CD4-positive, alpha-beta T cell (primary cell): ENCODE measurements at regions not wholly inside any gene's neighbourhood (a gene's known extent, or its start where the extent isn't known, plus 50 kb on each side); places are given as distances from the start of the nearest gene placed in this dataset.

Experiments
- ATAC-seq: fragments of 200-7000 bp; cut with Tn5 transposase; one replicate; pipeline ENCODE4 v1.10.0; 2022; ENCODE audit warnings: mild to moderate bottlenecking; ENCODE audit not compliant: poor library complexity
- CTCF ChIA-PET: fragments of 350-600 bp; sonication (Branson Sonifier 250); formaldehyde crosslinking; loops from one replicate; lab custom pipeline; 2021; ENCODE audit warnings: antibody characterized with exemption, inconsistent platforms; lab: Charles Lee
- POLR2A ChIA-PET: fragments of 350-600 bp; sonication (Branson Sonifier 250); formaldehyde crosslinking; loops from one replicate; lab custom pipeline; 2021; ENCODE audit warnings: antibody characterized with exemption, inconsistent platforms; lab: Charles Lee
- DNase-seq, 14 experiments: peaks; one replicate each; pipeline ENCODE4 v3.0.0-alpha.2; 2013 to 2020; ENCODE audit warnings: mixed read lengths in 2 of 14
- H3K27ac ChIP-seq, 2 donors: one replicate each; pipeline versions ENCODE4 v1.5.1 to v1.7.0; 2013; ENCODE audit warnings: low read length in 2 of 2, low read depth in 1 of 2, mild to moderate bottlenecking in 1 of 2
- H3K27me3 ChIP-seq, 2 experiments: 1 replicate in 1 of 2; 2 replicates in 1 of 2; pipeline versions ENCODE4 v1.6.1 to v1.7.0; 2013; ENCODE audit warnings: low read length in 2 of 2, control low read depth in 1 of 2, mild to moderate bottlenecking in 1 of 2, moderate library complexity in 1 of 2; ENCODE audit not compliant: insufficient read depth in 2 of 2, control insufficient read depth in 1 of 2
- H3K36me3 ChIP-seq: one replicate; pipeline ENCODE4 v1.6.1; 2013; ENCODE audit warnings: low read length, control low read depth; ENCODE audit not compliant: insufficient read depth
- H3K4me1 ChIP-seq: one replicate; pipeline ENCODE4 v1.6.1; 2013; ENCODE audit warnings: low read length, control low read depth; ENCODE audit not compliant: insufficient read depth
- H3K4me3 ChIP-seq: one replicate; pipeline ENCODE4 v1.5.1; 2013; ENCODE audit warnings: mild to moderate bottlenecking, low read length, moderate library complexity
- H3K9me3 ChIP-seq, 2 experiments: 1 replicate in 1 of 2; 2 replicates in 1 of 2; pipeline versions ENCODE4 v1.6.1 to v1.7.0; 2013; ENCODE audit warnings: low read length in 2 of 2, mild to moderate bottlenecking in 2 of 2, control low read depth in 1 of 2, moderate library complexity in 1 of 2; ENCODE audit not compliant: control insufficient read depth in 1 of 2, insufficient read depth in 1 of 2
- H3K27ac Mint-ChIP-seq: one replicate; pipeline ENCODE4 v1.8.0; 2020; ENCODE audit warnings: mixed read lengths
- H3K27me3 Mint-ChIP-seq: one replicate; pipeline ENCODE4 v1.8.0; 2021; ENCODE audit warnings: mixed read lengths
- H3K36me3 Mint-ChIP-seq: one replicate; pipeline ENCODE4 v1.8.0; 2021; ENCODE audit warnings: low read depth, mixed read lengths
- H3K4me1 Mint-ChIP-seq: one replicate; pipeline ENCODE4 v1.8.0; 2021; ENCODE audit warnings: low read depth, mixed read lengths
- H3K4me3 Mint-ChIP-seq: one replicate; pipeline ENCODE4 v1.8.0; 2020; ENCODE audit warnings: mild to moderate bottlenecking, mixed read lengths
- H3K9me3 Mint-ChIP-seq: one replicate; pipeline ENCODE4 v1.8.0; 2020; ENCODE audit warnings: mixed read lengths
- CTCF ChIP-seq: fragments of 200-600 bp; IDR thresholded peaks from one replicate; pipeline ENCODE4 v1.8.0; 2022; ENCODE audit warnings: antibody characterized with exemption, mild to moderate bottlenecking
- intact Hi-C, 2 experiments: fragments of 100-400 bp; cut with DNase I in 1 of 2; cut with micrococcal nuclease in 1 of 2; formaldehyde crosslinking; loops; one replicate each; pipeline versions ENCODE4 v1.15.1 to v1.9.0; 2023 to 2025; cut with DNase I, micrococcal nuclease

- ChIA-PET POLR2A (no interaction called here), CTCF (no interaction called here)
- no peak for ATAC-seq
- Mint-ChIP-seq H3K4me3 (no peak overlapping the region), H3K4me1 (no peaks in the 10 kb centered on the region), H3K9me3 (no peaks in the 10 kb centered on the region), H3K27me3 (peaks cover 5% of the 10 kb centered on the region), H3K36me3 (no peaks in the 10 kb centered on the region), H3K27ac (no peak overlapping the region)
- H3K27ac ChIP-seq, result no peak overlapping the region
- intact Hi-C loops, result no loop called here
- TF ChIP-seq CTCF, result no peak
- H3K4me1 ChIP-seq, result no peaks in the 10 kb centered on the region
- no peak for DNase-seq
- H3K4me3 ChIP-seq, result no peak overlapping the region
- no peaks in the 10 kb centered on the region for H3K36me3 ChIP-seq
- H3K9me3 ChIP-seq, result no peaks in the 10 kb centered on the region
- no peaks in the 10 kb centered on the region for H3K27me3 ChIP-seq
These were observed 468.2 kb downstream of the ARHGEF28 start for GRCh38 chr5:74094096-74094781.

- no peaks in the 10 kb centered on the region for H3K4me1 Mint-ChIP-seq
- no peaks in the 10 kb centered on the region for H3K27me3 ChIP-seq
- H3K4me3 Mint-ChIP-seq, result no peak overlapping the region
- no peaks in the 10 kb centered on the region for H3K36me3 Mint-ChIP-seq
- POLR2A ChIA-PET, result no interaction called here
- CTCF ChIA-PET, result no interaction called here
- H3K27ac ChIP-seq, result no peak overlapping the region
- no peak for TF ChIP-seq CTCF
- no peak overlapping the region for H3K27ac Mint-ChIP-seq
- H3K4me1 ChIP-seq, result no peaks in the 10 kb centered on the region
- no peaks in the 10 kb centered on the region for H3K9me3 ChIP-seq
- peaks cover 5% of the 10 kb centered on the region for H3K27me3 Mint-ChIP-seq
- no peaks in the 10 kb centered on the region for H3K9me3 Mint-ChIP-seq
- H3K36me3 ChIP-seq, result no peaks in the 10 kb centered on the region
- H3K4me3 ChIP-seq, result no peak overlapping the region
- DNase-seq (no peak), ATAC-seq (no peak)
- intact Hi-C loops, result no loop called here
These were observed 467.6 kb downstream of the ARHGEF28 start for GRCh38 chr5:74093561-74093960.

GRCh38 chr5:74092766-74093165 is 466.8 kb downstream of the ARHGEF28 start:
- Mint-ChIP-seq H3K4me3 (no peak overlapping the region), H3K4me1 (no peaks in the 10 kb centered on the region), H3K27ac (no peak overlapping the region), H3K36me3 (no peaks in the 10 kb centered on the region), H3K9me3 (no peaks in the 10 kb centered on the region), H3K27me3 (peaks cover 9% of the 10 kb centered on the region)
- H3K4me3 ChIP-seq, result no peak overlapping the region
- H3K9me3 ChIP-seq, result no peaks in the 10 kb centered on the region
- no peak for ATAC-seq
- intact Hi-C loops, result no loop called here
- POLR2A ChIA-PET, result no interaction called here
- CTCF ChIA-PET, result no interaction called here
- H3K36me3 ChIP-seq, result no peaks in the 10 kb centered on the region
- H3K4me1 ChIP-seq, result no peaks in the 10 kb centered on the region
- DNase-seq, result no peak
- no peak overlapping the region for H3K27ac ChIP-seq
- H3K27me3 ChIP-seq, result no peaks in the 10 kb centered on the region
- TF ChIP-seq CTCF, result no peak
